ENCODE measurements at regions not wholly inside any gene's neighbourhood (a gene's known extent, or its start where the extent isn't known, plus 50 kb on each side); places are given as distances from the start of the nearest gene placed in this dataset.

GRCh38 chr17:33766721-33767120, 473.6 kb upstream of the ASIC2 start:
- no peak for TF ChIP-seq CTCF (IDR thresholded peaks at IDR 0.05)
- no peak for TF ChIP-seq POLR2AphosphoS5 (IDR thresholded peaks at IDR 0.05)
- TF ChIP-seq POLR2A (IDR thresholded peaks at IDR 0.05) = no peak
- no peak for TF ChIP-seq EP300 (IDR thresholded peaks at IDR 0.05)
